DOHH2 (cell line): ENCODE measurements at regions not wholly inside any gene's neighbourhood (a gene's known extent, or its start where the extent isn't known, plus 50 kb on each side); places are given as distances from the start of the nearest gene placed in this dataset.
"Not testable (repeated sequence)": the region's sequence is repeated elsewhere in the genome, so short reads cannot be mapped to it uniquely, and the experiment has no call there.

Experiments
- H3F3A ChIP-seq: fragments of 200-600 bp; sonication (generic), shearing (Covaris generic); 2 replicates; pipeline ENCODE4 v1.6.0; 2016; ENCODE audit warnings: antibody characterized with exemption, mild to moderate bottlenecking; ENCODE audit not compliant: control insufficient read depth, insufficient read depth
- H3K27ac ChIP-seq: fragments of 200-600 bp; sonication (generic); 2 replicates; pipeline ENCODE4 v1.5.1; 2014; ENCODE audit warnings: low read depth, mild to moderate bottlenecking, low read length, moderate library complexity
- H3K27me3 ChIP-seq: fragments of 200-600 bp; sonication (generic); 2 replicates; pipeline ENCODE4 v1.6.1; 2014; ENCODE audit warnings: mild to moderate bottlenecking, low read length, mixed read lengths; ENCODE audit not compliant: control insufficient read depth
- H3K36me3 ChIP-seq: fragments of 200-600 bp; sonication (generic); 2 replicates; pipeline ENCODE4 v1.6.1; 2014; ENCODE audit warnings: mild to moderate bottlenecking, low read length, moderate library complexity, mixed read lengths; ENCODE audit not compliant: control insufficient read depth
- H3K4me1 ChIP-seq: fragments of 200-600 bp; sonication (generic); 2 replicates; pipeline ENCODE4 v1.6.1; 2014; ENCODE audit warnings: mild to moderate bottlenecking, low read length, mixed read lengths; ENCODE audit not compliant: control insufficient read depth
- H3K4me2 ChIP-seq: fragments of 200-600 bp; sonication (generic); 2 replicates; pipeline ENCODE4 v1.6.0; 2014; ENCODE audit warnings: mild to moderate bottlenecking, low read length, moderate library complexity
- H3K4me3 ChIP-seq: fragments of 200-600 bp; sonication (generic); 2 replicates; pipeline ENCODE4 v1.5.1; 2014; ENCODE audit warnings: mild to moderate bottlenecking, low read length, mixed read lengths
- H3K79me2 ChIP-seq: fragments of 200-600 bp; sonication (generic); 2 replicates; pipeline ENCODE4 v1.6.1; 2014; ENCODE audit warnings: mild to moderate bottlenecking, low read length, mixed read lengths; ENCODE audit not compliant: control insufficient read depth
- H3K9me2 ChIP-seq: fragments of 200-600 bp; sonication (generic); replicated peaks from 2 replicates; pipeline ENCODE4 v1.6.1; 2014; ENCODE audit warnings: mild to moderate bottlenecking, low read length, mixed read lengths; ENCODE audit not compliant: control insufficient read depth
- H3K9me3 ChIP-seq: fragments of 200-600 bp; sonication (generic); 2 replicates; pipeline ENCODE4 v1.6.1; 2014; ENCODE audit warnings: antibody characterized with exemption, low read length, mixed read lengths; ENCODE audit not compliant: control insufficient read depth, insufficient read depth
- H4K20me1 ChIP-seq: fragments of 200-600 bp; sonication (generic); 2 replicates; pipeline ENCODE4 v1.6.0; 2014; ENCODE audit warnings: low read depth, mild to moderate bottlenecking, antibody characterized with exemption, low read length, moderate library complexity; ENCODE audit not compliant: control insufficient read depth, insufficient read depth
- CTCF ChIP-seq: fragments of 200-600 bp; sonication (generic); IDR thresholded peaks from one replicate; pipeline ENCODE4 v1.5.1; 2014; ENCODE audit warnings: antibody characterized with exemption, mild to moderate bottlenecking, low read depth, low read length; ENCODE audit not compliant: poor library complexity, severe bottlenecking
- EZH2phosphoT487 ChIP-seq: fragments of 200-600 bp; sonication (generic); IDR thresholded peaks from 2 replicates; pipeline ENCODE4 v1.6.1; 2017; ENCODE audit warnings: borderline replicate concordance, mild to moderate bottlenecking, antibody characterized with exemption, low read length, moderate library complexity, mixed read lengths

GRCh38 chr3:4198491-4198890 is 104.7 kb upstream of the SETMAR start:
- H3F3A ChIP-seq = no peaks in the 10 kb centered on the region
- no peaks in the 10 kb centered on the region for H3K79me2 ChIP-seq
- H3K27me3 ChIP-seq = no peaks in the 10 kb centered on the region
- H3K4me1 ChIP-seq = no peaks in the 10 kb centered on the region
- H3K4me2 ChIP-seq = no peak overlapping the region
- no peak overlapping the region for H3K4me3 ChIP-seq
- no peak overlapping the region for H3K27ac ChIP-seq
- H3K36me3 ChIP-seq = no peaks in the 10 kb centered on the region
- H4K20me1 ChIP-seq = no peaks in the 10 kb centered on the region
- H3K9me3 ChIP-seq = no peaks in the 10 kb centered on the region
- TF ChIP-seq CTCF = no peak
- TF ChIP-seq EZH2phosphoT487 = no peak
- H3K9me2 ChIP-seq = no peaks in the 10 kb centered on the region

GRCh38 chr3:4204776-4205175 is 98.4 kb upstream of the SETMAR start:
- H4K20me1 ChIP-seq, H3K9me3 ChIP-seq: not testable (repeated sequence)

GRCh38 chr3:4207672-4208071 is 95.5 kb upstream of the SETMAR start:
- Histone ChIP-seq H4K20me1 (no peaks in the 10 kb centered on the region), H3K4me1 (no peaks in the 10 kb centered on the region), H3K4me2 (no peak overlapping the region), H3K4me3 (no peak overlapping the region), H3K27ac (no peak overlapping the region), H3K79me2 (no peaks in the 10 kb centered on the region), H3K27me3 (no peaks in the 10 kb centered on the region), H3F3A (no peaks in the 10 kb centered on the region), H3K9me3 (no peaks in the 10 kb centered on the region), H3K9me2 (no peaks in the 10 kb centered on the region), H3K36me3 (no peaks in the 10 kb centered on the region)
- no peak for TF ChIP-seq EZH2phosphoT487
- no peak for TF ChIP-seq CTCF

More at GRCh38 chr3:4204776-4205175, 98.4 kb upstream of the SETMAR start:
- not testable (repeated sequence) for H3F3A ChIP-seq, H3K4me1 ChIP-seq, H3K4me3 ChIP-seq, H3K36me3 ChIP-seq, H3K4me2 ChIP-seq, H3K27ac ChIP-seq, H3K79me2 ChIP-seq, H3K9me2 ChIP-seq, H3K27me3 ChIP-seq

GRCh38 chr3:4208556-4208955 is 94.6 kb upstream of the SETMAR start:
- H3K9me3 ChIP-seq = no peaks in the 10 kb centered on the region
- TF ChIP-seq EZH2phosphoT487 (no peak), CTCF (no peak)
- H3K4me1 ChIP-seq = no peaks in the 10 kb centered on the region
- H3K4me2 ChIP-seq = no peak overlapping the region
- no peaks in the 10 kb centered on the region for H3F3A ChIP-seq
- H3K27me3 ChIP-seq = no peaks in the 10 kb centered on the region
- no peak overlapping the region for H3K27ac ChIP-seq
- H3K36me3 ChIP-seq = no peaks in the 10 kb centered on the region
- H4K20me1 ChIP-seq = no peaks in the 10 kb centered on the region
- no peak overlapping the region for H3K4me3 ChIP-seq
- H3K79me2 ChIP-seq = no peaks in the 10 kb centered on the region
- H3K9me2 ChIP-seq = no peaks in the 10 kb centered on the region
